Endothelial cell of umbilical vein (primary cell): ENCODE measurements at regions not wholly inside any gene's neighbourhood (a gene's known extent, or its start where the extent isn't known, plus 50 kb on each side); places are given as distances from the start of the nearest gene placed in this dataset.

Experiments
- BruUV-seq: library from RNA; stranded (reverse); fragments of 400-500 nt; replicated peaks from 2 replicates; lab custom pipeline; 2021; lab: Mats Ljungman, UMichigan
- CTCF ChIA-PET: fragments of 300-600, 350-600 bp; sonication (Branson Sonifier 250); formaldehyde crosslinking; loops from one replicate; lab custom pipeline; 2021; ENCODE audit warnings: antibody characterized with exemption, inconsistent platforms; lab: Charles Lee
- POLR2A ChIA-PET: fragments of 300-600, 350-600 bp; sonication (Branson Sonifier 250); formaldehyde crosslinking; loops from one replicate; lab custom pipeline; 2021; ENCODE audit warnings: antibody characterized with exemption, inconsistent platforms; lab: Charles Lee
- DNase-seq: peaks from one replicate; pipeline ENCODE4 v3.0.0-alpha.2; 2011; ENCODE audit warnings: low read depth, low spot score
- FAIRE-seq: peaks from 2 replicates; lab custom pipeline; 2011; peaks lifted over from hg19 to GRCh38; lab: Jason Lieb, UNC
- H2AFZ ChIP-seq: 2 replicates; pipeline ENCODE4 v1.6.0; 2012; ENCODE audit warnings: low read depth, low read length, control low read depth, inconsistent platforms
- H3K27ac ChIP-seq: 2 replicates; pipeline ENCODE4 v1.5.1; 2011; ENCODE audit warnings: low read depth, mild to moderate bottlenecking, control low read depth, low read length, moderate library complexity; ENCODE audit not compliant: insufficient read depth
- H3K27me3 ChIP-seq, 2 experiments: 2 replicates each; pipeline versions ENCODE4 v1.6.0 to v1.6.1; 2011; ENCODE audit warnings: low read length in 2 of 2, mixed read lengths in 1 of 2; ENCODE audit not compliant: control insufficient read depth in 2 of 2, insufficient read depth in 2 of 2
- H3K36me3 ChIP-seq, 2 experiments: 2 replicates in 1 of 2; 3 replicates in 1 of 2; pipeline ENCODE4 v1.5.1; 2011; ENCODE audit warnings: low read length in 2 of 2, mild to moderate bottlenecking in 1 of 2, moderate library complexity in 1 of 2; ENCODE audit not compliant: control insufficient read depth in 2 of 2, insufficient read depth in 2 of 2; ENCODE audit errors: extremely low read depth in 1 of 2
- H3K4me1 ChIP-seq: 3 replicates; pipeline ENCODE4 v1.5.1; 2011; ENCODE audit warnings: mild to moderate bottlenecking, low read length; ENCODE audit not compliant: control insufficient read depth, insufficient read depth; ENCODE audit errors: extremely low read depth
- H3K4me2 ChIP-seq: 2 replicates; pipeline ENCODE4 v1.6.1; 2011; ENCODE audit warnings: low read length, control low read depth, mixed read lengths; ENCODE audit not compliant: insufficient read depth
- H3K4me3 ChIP-seq, 3 experiments: fragments of 200-600 bp in 1 of 3; sonication (generic), shearing (Covaris generic) in 1 of 3; replicated peaks in 1 of 3; 2 replicates each; pipeline ENCODE4 v1.5.1; 2011 to 2016; ENCODE audit warnings: control low read depth in 3 of 3, low read length in 3 of 3, mild to moderate bottlenecking in 2 of 3, inconsistent platforms in 1 of 3, low read depth in 1 of 3, moderate library complexity in 1 of 3; ENCODE audit not compliant: insufficient read depth in 1 of 3
- H3K79me2 ChIP-seq: 2 replicates; pipeline ENCODE4 v1.6.0; 2012; ENCODE audit warnings: low read length, inconsistent platforms; ENCODE audit not compliant: control insufficient read depth, insufficient read depth
- H3K9ac ChIP-seq: replicated peaks from 2 replicates; pipeline ENCODE3; 2011; ENCODE audit warnings: low read length, control low read depth; ENCODE audit not compliant: insufficient read depth; ENCODE audit errors: extremely low read depth
- H3K9me1 ChIP-seq: replicated peaks from 3 replicates; pipeline ENCODE4 v1.6.0; 2011; ENCODE audit warnings: mild to moderate bottlenecking, low read length; ENCODE audit not compliant: control insufficient read depth, insufficient read depth; ENCODE audit errors: extremely low read depth
- H3K9me3 ChIP-seq: replicated peaks from 2 replicates; pipeline ENCODE4 v1.5.1; 2012; ENCODE audit warnings: low read length, inconsistent platforms; ENCODE audit not compliant: control insufficient read depth, insufficient read depth
- H4K20me1 ChIP-seq: replicated peaks from 2 replicates; pipeline ENCODE3; 2011; ENCODE audit warnings: mild to moderate bottlenecking, low read length; ENCODE audit not compliant: control insufficient read depth, insufficient read depth; ENCODE audit errors: extremely low read depth
- EZH2 ChIP-seq: IDR thresholded peaks from 2 replicates; pipeline ENCODE4 v1.6.1; 2012; ENCODE audit warnings: borderline replicate concordance, low read depth, mild to moderate bottlenecking, moderate library complexity, low read length, inconsistent platforms; ENCODE audit not compliant: severe bottlenecking
- FOS ChIP-seq: IDR thresholded peaks from 2 replicates; pipeline ENCODE4 v1.6.1; 2011; ENCODE audit warnings: mild to moderate bottlenecking, low read length, moderate library complexity, borderline replicate concordance; ENCODE audit not compliant: insufficient read depth
- GATA2 ChIP-seq: IDR thresholded peaks from 2 replicates; pipeline ENCODE4 v1.7.0; 2011; ENCODE audit warnings: low read depth, mild to moderate bottlenecking, moderate library complexity, mixed read lengths, low read length; ENCODE audit not compliant: insufficient read length, insufficient read depth
- JUN ChIP-seq: IDR thresholded peaks from 2 replicates; pipeline ENCODE4 v1.6.1; 2011; ENCODE audit warnings: borderline replicate concordance, low read depth; ENCODE audit not compliant: insufficient read length, insufficient read depth
- MYC ChIP-seq: IDR thresholded peaks from one replicate; pipeline ENCODE4 v1.6.1; 2011; ENCODE audit warnings: mild to moderate bottlenecking, low read depth, low read length
- POLR2AphosphoS5 ChIP-seq: IDR thresholded peaks from 2 replicates; pipeline ENCODE4 v1.6.1; 2012; ENCODE audit warnings: low read depth, mild to moderate bottlenecking, control low read depth, low read length, moderate library complexity; ENCODE audit not compliant: insufficient read depth
- dilution Hi-C: fragments of 300-500 bp; cut with MboI; formaldehyde crosslinking; loops from one replicate; pipeline ENCODE4 v1.15.0; 2019; ENCODE audit warnings: low sequenced_read_pairs; ENCODE audit not compliant: extremely low pct_ligation_motif_present
- intact Hi-C: fragments of 100-400 bp; cut with micrococcal nuclease; formaldehyde crosslinking; loops from one replicate; pipeline ENCODE4 v1.10.0; 2022
- TF ChIP-seq, protein P1 (sequence below), 2 donors: IDR thresholded peaks; 1 replicate in 1 of 2; 2 replicates in 1 of 2; pipeline ENCODE4 v1.5.1; 2011; ENCODE audit warnings: low read length in 2 of 2, mild to moderate bottlenecking in 2 of 2, moderate library complexity in 2 of 2, control low read depth in 1 of 2, inconsistent platforms in 1 of 2, low read depth in 1 of 2; ENCODE audit not compliant: insufficient read depth in 1 of 2; ENCODE audit errors: extremely low read depth in 1 of 2
- TF ChIP-seq, protein P2 (sequence below): IDR thresholded peaks from 2 replicates; pipeline ENCODE4 v1.6.1; 2011; ENCODE audit not compliant: insufficient read depth, insufficient read length

DNA sequence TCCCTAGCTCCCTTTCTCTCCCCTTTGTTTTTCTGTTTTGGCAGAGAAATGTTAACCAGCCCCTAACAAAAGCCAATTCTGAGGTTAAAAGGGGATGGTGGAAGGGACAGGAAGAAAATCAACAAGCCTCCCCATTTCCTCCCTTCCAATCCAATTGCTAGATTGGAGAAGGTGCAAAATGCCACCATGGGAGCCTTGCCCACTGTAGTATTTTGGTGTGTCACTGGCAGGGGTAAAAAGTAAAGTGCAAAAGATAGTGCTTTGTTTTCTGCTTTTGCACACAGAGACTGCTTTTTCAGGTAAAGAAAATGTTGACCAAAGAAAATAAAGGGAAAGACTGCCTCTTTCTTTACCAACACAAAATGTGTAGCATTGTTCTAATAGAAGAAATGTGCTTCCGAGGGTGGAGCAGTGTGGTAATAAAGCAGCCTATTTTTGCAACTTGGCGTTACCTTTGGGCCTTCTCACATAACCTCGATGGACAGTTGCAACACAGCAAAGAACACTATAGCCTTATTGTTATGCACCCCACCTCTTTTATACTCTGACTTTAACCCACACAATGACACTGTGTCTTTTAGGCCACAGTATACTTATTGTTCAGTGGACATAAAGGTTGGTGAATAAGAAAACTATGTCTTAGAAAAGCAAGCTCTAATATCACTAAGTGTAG is 861.8 kb downstream of the BCL11A start:
- Histone ChIP-seq H3K36me3 (no peaks in the 10 kb centered on the region), H3K9me3 (no peaks in the 10 kb centered on the region), H2AFZ (no peak overlapping the region), H3K4me3 (no peak overlapping the region), H3K9me1 (no peaks in the 10 kb centered on the region), H3K27ac (no peak overlapping the region), H3K4me2 (no peak overlapping the region), H3K9ac (no peak overlapping the region), H4K20me1 (no peaks in the 10 kb centered on the region), H3K79me2 (no peaks in the 10 kb centered on the region), H3K27me3 (no peaks in the 10 kb centered on the region), H3K4me1 (no peaks in the 10 kb centered on the region)
- CTCF ChIA-PET: no interaction called here
- POLR2A ChIA-PET: no interaction called here
- dilution Hi-C loops: no loop called here
- BruUV-seq: no TSS peak
- intact Hi-C loops: no loop called here
- no peak for TF ChIP-seq MYC
- DNase-seq (no peak), FAIRE-seq (no peak)

GRCh38 chr2:59690849-59691248 is 862.6 kb downstream of the BCL11A start:
- no peak for FAIRE-seq
- intact Hi-C loops (no loop called here), dilution Hi-C loops (no loop called here)
- POLR2A ChIA-PET: no interaction called here
- Histone ChIP-seq H3K9ac (no peak overlapping the region), H2AFZ (no peak overlapping the region), H3K79me2 (no peaks in the 10 kb centered on the region), H3K4me1 (no peaks in the 10 kb centered on the region), H4K20me1 (no peaks in the 10 kb centered on the region), H3K9me3 (no peaks in the 10 kb centered on the region), H3K27me3 (no peaks in the 10 kb centered on the region), H3K9me1 (no peaks in the 10 kb centered on the region), H3K4me3 (no peak overlapping the region), H3K36me3 (no peaks in the 10 kb centered on the region), H3K27ac (no peak overlapping the region), H3K4me2 (no peak overlapping the region)
- BruUV-seq: no TSS peak
- CTCF ChIA-PET: no interaction called here
- TF ChIP-seq GATA2 (no peak), FOS (no peak), EZH2 (no peak), JUN (no peak), POLR2AphosphoS5 (no peak), MYC (no peak)
- TF ChIP-seq, protein P1, sequence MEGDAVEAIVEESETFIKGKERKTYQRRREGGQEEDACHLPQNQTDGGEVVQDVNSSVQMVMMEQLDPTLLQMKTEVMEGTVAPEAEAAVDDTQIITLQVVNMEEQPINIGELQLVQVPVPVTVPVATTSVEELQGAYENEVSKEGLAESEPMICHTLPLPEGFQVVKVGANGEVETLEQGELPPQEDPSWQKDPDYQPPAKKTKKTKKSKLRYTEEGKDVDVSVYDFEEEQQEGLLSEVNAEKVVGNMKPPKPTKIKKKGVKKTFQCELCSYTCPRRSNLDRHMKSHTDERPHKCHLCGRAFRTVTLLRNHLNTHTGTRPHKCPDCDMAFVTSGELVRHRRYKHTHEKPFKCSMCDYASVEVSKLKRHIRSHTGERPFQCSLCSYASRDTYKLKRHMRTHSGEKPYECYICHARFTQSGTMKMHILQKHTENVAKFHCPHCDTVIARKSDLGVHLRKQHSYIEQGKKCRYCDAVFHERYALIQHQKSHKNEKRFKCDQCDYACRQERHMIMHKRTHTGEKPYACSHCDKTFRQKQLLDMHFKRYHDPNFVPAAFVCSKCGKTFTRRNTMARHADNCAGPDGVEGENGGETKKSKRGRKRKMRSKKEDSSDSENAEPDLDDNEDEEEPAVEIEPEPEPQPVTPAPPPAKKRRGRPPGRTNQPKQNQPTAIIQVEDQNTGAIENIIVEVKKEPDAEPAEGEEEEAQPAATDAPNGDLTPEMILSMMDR (IDR thresholded peaks at IDR 0.05; ENCODE audit: extremely low read depth in 1 of 2, insufficient read depth in 1 of 2, low read depth in 1 of 2, low read length in 2 of 2): no peak
- TF ChIP-seq, protein P2, sequence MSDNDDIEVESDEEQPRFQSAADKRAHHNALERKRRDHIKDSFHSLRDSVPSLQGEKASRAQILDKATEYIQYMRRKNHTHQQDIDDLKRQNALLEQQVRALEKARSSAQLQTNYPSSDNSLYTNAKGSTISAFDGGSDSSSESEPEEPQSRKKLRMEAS: no peak
- no peak for DNase-seq
